Fibroblast of skin of back (primary cell): ENCODE measurements at regions not wholly inside any gene's neighbourhood (a gene's known extent, or its start where the extent isn't known, plus 50 kb on each side); places are given as distances from the start of the nearest gene placed in this dataset.
"Not testable (repeated sequence)": the region's sequence is repeated elsewhere in the genome, so short reads cannot be mapped to it uniquely, and the experiment has no call there.

Experiments used
- DNase-seq: peaks from one replicate; pipeline ENCODE4 v3.0.0-alpha.2; 2013

DNA sequence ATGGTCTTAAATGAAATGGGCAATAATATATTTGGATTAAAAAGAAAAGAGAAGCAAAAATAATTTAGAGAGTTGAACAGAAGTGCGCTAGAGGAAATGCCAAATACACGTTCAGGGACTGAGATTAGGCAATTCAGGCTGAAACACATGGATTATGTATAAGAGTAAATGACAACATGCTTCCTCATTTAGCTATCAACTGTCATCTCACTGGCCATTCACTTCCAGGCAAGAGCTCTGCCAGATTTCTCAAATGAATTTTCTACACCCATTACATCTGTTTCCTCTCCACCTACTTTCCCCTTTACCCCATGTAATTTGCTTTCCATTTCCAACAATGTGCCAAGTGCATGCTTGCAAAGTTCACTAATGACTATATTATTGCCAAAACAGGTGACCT, 582.4 kb downstream of the LTN1 start:
- DNase-seq, result no peak

DNA sequence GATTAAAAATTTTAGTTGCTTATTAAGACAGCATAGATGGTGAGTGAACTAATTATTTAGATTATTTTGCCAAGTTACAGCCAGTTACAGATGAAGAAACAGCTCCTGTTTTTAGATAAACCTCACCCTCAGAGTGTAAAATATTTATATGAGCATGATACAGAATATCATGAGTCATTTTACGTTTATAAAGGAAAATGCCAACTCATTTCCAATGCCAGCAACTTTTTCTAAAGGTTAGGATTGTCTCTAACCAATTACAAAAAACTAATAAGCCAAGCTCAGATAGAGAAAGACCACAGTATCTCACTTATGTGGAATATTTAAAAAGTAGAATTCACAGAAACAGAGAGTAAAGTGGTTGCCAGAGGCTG, 590.1 kb downstream of the LTN1 start:
- peak; percentile 34 for DNase-seq

DNA sequence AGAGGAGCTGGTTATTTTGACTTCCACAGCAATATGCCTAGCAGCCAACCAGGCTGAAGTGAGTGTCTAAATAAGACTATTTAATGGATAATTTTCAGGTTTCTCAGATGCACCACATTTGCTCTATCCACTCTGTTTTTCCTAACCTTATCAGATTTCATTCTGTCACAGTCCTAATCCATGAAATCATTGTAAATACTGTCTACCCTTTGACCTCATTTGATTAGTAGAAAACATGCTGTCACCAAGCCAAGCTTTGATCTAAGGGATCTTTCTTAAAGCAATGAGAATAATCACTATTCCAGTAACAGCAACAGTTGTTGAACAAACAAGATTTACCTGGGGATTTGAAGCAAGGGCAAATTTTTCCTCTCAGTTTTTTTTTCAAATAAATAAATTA, 595.6 kb downstream of the LTN1 start:
- no peak for DNase-seq

DNA sequence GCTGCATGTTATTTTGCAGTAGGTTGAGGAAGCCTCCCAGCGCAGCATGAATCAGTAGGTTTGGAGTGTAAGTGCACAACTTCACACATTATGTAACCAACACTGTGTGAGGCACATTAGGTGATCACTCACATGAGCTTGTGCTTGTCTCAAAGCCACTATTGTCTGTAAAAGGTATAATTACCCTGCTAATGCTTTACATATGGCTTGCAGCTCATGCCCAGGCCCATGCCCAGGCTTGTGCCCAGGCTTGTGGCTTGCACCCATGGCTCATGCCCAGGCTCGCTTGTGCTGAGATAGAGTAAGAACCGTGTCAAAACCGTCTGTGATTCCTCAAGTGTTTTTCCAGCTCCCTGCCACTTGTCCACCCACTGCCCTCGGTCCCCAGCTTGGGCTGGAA, 596.3 kb downstream of the LTN1 start:
- DNase-seq, result no peak

DNA sequence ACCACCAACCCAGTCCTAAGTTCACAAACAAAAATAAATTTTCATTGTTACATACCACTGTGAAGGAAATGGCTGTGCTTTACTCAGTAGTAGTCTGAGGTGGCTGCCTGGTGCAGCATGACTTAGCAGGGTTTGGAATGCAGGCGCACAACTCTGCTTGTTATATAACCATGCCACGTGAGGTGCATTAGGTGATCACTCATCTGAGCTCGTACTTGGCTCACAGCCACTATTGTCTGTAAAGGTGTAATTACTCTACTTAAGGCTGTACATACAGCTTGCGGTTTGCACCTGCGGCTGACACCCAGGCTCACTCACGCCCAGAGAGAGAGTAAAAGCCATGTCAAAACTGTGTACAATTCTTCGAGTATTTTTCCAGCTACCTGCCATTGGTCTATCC, 599.4 kb downstream of the LTN1 start:
- DNase-seq, result no peak

DNA sequence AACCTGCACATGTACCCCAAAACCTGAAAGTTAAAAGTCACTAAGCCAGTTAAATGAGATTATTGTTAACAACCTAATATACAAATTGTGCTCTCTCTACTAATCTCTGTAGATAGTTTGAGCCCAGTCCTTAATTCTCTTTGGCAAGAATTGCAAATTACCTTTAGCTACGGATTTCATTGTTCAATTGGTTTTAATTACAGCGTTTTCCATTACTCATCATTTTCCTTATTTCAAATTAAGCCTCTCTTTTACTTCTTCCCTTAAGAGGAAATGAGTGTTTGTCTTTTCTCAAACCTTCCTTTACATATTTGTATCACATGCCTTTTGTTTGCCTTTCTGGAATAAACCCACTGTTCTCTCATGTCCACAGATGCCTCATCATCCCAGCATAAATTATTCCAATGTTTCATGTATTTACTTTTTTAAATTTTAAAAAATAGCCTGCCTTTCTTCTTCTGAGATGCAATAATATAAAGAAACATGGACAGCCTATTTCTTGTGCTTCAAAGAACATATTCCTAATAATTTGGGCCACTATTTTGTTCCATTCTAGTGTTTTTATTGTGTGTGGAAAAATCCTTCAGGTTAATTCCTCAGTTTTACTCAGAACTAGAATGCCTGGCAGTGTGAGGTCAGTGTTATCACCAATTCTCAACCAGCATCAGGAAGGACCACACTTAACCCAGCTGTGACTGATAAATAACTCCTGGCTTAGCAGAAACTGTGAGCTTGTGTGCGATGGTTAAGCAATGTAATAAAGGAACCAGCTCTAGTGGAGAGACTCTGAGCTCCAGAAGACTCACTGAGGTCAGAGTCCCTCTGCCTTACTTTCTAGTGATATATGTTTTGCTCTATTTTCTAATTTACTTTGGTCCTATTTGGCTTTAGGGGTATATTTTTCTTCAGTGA, 600.5 kb downstream of the LTN1 start:
- no peak for DNase-seq

DNA sequence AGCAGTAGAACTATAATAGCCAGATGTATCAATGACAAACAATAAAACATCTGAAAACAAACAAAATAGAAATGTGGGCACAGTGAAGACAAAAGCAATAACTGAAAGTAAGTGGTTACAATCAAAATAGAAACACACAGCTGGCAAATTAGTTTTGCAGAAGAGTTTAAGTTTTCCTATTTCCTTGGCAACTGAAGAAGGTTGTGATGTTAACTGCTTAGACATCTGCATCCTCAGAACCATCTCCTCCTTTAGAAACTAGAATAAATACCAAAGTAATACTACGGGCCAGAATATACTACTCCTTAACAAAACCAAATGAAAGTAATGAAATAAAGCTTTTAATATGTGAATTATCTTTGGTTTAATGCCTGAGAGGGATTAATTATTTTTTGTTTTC, 605.5 kb downstream of the LTN1 start:
- no peak for DNase-seq

DNA sequence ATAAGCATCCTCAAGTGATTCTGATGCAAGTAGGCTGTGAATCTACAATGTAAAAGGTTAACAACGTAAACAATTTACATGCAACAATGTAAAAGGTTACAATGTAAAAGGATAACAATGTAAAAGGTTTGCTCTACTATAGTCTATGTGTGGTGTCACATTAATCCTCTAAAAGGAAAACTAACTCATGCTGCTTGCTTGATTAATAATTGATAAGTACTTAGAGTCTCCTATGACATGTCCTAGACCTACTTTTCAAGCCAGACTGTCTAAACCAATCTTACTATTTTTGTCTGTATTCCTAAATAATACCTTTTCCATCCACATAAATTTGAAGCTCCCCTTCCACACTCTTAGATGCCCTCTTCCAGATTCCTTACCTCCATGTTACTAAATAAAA, 606.8 kb downstream of the LTN1 start:
- DNase-seq, result no peak

DNA sequence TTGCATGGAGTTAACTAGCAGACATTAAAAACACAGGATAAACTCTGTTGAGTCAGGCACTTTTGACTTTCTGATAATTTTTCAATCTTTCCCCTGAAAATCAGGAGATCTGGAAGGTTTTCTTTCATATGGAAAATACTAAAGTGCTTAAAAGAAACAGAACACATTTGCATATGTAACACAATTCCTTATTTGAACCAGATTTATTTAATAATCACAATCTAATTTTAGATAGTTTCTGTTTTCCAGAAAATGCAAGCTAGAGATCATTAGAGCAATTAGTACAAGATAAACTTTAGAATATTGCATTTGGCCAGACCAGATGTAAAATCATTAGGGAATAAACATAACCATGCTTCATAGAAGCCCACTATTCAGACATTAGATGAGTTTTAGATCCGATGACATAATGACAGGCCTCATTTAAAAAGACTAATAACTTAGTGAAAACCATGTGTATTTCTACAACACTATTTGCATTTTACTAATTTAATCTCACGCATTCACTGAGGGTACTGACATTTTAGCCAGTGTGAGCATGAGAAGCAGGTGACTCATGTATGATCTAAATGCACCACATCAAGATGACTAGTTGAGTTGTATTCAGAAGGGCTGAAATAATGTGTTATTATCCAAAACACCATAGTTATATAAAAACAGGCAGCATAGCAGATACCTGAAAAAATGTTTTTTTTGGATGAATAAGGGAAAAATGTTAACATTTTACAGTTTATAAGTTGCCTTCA, 611.5 kb downstream of the LTN1 start:
- DNase-seq, result not testable (repeated sequence)

DNA sequence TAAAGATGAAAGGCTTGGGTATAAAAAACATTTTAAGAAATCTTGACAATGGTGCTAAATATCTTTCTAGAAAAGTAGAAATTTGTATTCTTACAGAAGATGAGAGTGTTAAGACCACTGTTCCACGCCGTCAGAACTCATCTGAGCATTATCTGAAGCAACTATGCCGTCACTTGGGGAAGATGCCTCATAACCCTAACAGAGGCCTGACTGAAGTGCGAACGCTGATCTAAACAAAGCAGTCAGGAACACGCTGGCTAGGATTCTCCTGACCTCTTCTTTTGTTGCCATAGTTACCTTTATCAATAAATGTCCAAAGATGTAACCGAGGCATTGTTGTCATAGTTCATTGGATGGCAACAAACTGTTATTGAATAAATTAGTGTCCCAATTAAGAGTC, 612.4 kb downstream of the LTN1 start:
- no peak for DNase-seq

DNA sequence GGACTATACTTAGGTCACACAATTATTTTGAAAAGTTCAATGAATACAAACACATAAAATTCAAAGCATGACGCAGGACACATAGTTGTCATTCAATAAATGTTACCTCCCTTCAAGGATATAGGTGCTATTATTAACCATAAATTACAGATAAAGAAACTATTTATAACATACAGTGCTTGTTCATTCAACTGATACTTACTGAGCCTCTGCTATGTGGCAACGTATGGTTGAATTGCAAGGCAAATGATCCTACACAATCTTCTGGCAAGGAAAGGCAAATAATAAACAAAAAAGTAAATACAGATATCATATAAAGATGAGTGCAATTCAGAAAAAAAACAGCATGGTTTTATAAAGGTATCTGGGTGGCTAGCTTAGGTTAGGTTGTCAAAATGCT, 614.7 kb downstream of the LTN1 start:
- DNase-seq, result no peak

DNA sequence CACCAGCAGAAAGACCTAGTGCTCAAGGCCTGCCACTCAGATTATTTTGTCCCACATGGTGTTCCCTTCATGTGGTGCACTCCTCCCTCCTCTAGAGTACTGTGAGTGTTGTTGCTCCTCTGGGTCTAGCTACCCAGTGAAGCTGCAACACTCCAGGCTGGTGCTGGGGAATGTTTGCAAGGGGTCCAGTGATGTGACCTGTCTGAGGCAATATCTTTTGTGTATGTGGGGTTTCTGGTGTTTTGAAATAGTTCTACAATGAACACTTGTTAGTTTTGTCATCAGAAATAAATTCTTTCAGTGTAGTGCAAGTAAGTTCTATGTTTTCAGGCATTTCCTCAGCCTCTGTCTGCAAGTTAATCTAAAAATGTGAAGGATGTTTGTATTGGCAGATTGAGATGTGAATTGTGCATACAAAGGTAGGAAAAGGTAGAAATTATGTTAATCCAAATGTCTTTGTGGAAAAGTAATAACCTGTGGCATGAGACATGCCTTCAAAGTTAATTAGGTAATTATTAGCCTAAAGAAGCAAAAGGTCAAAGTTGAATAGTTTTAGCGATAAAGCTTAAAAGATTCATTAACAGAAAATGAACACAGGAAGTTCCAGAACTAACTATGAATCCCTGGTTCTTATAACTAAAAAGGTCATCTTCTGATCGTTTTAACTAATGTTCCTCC, 616.8 kb downstream of the LTN1 start:
- DNase-seq, result peak; percentile 93

DNA sequence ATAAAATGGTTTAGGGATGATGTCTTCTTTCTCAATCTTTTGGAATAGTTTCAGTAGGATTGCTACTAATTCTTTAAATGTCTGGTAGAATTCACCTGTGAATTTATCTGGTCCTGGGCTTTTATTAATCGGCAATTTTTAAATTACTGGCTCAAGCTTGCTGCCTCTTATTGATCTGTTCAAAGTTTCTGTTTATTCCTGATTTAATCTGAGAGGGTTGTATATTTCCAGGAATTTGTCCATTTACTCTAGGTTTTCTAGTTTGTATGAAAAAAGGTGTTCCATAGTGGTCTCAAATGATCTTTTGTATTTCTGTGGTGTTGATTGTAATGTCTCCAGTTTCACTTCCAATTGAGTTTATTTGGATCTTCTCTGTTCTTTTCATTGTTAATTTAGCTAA, 617.8 kb downstream of the LTN1 start:
- DNase-seq, result no peak

DNA sequence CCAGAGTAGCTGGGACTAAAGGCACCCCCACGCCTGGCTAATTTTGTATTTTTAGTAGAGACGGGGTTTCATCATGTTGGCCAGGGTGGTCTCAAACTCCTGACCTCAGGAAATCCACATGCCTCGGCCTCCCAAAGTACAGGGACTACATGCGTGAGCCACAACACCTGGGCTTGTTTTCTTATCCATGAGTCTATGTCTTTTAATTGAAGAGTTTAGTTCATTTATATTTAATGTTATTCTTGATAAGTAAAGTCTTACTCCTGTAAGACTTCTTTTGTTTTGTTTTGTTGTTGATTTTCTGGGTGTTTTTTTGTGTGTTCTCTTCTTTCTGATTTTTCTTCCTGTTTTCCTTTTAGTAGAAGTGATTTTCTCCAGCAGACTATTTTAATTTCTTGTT, 621.0 kb downstream of the LTN1 start:
- no peak for DNase-seq

DNA sequence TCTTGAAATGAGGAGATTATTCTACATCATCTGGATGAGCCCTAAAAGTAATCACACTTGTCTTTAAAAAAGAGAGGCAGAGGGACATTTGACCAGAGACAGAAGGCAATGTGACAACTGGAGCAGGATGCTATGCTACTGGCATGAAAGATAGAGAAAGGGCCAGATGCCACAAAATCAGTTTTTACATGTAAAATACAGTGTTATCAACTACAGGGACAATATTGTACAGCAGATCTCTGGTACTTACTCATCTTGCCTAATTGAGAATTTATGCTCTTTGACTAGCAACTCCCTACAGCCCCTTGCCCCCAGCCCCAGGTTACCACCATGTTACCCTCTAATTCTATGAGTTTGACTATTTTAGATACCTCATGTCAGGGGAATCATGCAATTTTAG, 633.4 kb downstream of the LTN1 start:
- no peak for DNase-seq

DNA sequence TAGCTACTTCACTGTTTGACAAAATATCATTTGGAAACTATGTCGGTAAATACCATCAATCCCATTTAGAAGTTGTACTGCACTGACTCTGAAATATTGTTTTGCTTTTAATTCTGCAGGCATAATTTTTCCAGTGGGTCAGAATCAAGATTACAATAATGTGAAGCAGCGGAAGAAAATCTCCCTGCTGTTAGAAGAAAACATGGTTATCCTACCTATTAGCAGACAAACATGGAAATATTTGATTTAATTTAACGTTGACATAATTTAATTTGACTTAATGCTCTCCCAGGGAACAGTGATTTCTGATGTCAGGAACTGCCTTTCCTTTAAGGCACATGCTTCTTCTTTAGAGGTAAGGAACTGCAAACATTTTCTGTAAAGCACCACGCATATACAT, 634.0 kb downstream of the LTN1 start:
- DNase-seq, result no peak

DNA sequence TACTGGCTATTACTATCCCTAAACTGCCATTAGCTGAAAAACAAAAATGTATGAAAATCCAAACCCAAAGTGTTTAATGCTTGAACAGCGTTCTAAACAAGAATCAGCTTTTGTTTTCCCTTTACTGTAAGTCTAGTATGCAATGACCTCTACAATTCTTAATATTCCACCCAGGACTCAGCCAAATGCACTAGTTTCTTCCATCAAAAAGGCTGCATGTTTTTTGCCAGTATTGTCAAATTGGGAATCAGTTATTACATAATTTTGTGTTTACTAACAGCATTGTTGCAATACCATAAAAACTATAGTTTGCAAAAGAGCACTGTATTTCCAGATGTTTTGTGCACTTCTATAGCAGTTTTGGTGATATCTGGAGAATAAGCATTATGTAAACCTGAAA, 634.5 kb downstream of the LTN1 start:
- DNase-seq, result no peak

DNA sequence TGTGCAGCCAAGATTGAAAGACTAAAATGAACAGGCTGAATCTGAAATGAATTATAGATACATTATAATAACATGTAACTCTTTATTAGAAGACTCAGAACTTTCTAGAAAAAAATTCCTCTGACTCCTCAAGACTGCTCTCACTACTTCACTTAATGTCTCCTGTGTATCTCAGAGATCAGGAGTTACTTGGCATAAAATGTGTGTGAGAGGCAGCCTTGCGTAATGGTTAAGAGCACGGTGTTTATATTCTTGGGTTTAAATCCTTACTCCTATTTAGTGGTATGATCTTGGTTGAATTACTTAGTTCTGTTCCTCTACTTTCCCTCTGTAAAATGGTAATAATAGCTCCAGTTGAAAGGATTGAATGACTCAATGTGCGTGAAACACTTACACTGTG, 634.9 kb downstream of the LTN1 start:
- DNase-seq, result no peak

DNA sequence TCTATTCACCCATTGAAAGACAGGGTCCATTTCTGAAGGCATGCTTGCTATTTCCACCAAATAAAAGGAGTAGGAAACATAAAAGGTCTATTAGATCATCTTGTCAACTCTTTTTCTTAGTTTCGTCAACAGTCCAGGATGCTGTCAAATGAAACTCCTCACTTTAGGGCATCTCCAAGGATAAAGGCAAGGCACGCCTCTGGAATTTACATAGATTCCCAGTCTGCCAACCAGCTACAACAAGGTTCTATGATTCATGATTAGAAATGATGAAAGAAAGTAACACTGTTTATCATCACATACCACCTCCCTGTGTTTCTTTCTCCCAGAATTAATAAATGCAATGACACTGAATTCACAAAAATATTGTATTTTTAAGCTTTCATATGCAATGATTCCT, 636.3 kb downstream of the LTN1 start:
- DNase-seq, result peak; percentile 29

DNA sequence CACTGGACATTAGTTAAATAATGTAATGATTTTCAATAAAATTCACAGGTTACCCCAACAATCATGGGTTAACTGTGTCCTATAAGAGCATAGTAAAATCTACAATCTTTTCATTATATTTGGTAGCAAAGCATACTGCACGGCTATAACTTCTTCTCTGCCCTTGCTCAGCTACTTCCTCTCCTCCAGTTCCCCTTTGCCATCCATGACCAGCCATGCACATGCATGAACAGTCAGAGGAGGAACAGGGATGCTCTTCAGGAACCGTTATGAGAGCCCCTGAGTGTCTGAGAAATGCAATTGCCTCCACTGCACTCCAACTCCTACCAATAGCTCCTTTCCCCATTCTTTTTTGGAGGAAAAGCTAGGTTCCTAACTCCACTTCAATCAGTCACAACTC, 646.7 kb downstream of the LTN1 start:
- DNase-seq, result no peak

DNA sequence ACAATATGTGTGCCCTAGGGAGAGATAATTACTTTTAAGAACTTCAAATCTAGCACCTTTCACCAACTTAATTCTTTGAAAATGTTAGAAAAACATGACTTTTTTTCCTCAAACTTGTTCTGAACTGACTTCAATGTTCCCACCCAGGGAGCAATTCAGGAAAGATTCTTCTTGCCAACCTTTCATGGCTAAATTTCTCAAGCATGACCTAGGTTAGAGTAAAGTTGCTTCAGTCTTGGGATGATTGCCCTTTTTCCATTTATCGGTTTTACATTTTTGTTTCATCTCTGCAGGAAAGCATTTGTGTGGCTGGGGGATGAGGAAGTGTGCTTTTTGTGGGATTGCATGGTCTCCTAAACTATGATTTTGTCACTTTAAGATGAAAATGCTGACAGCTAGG, 647.7 kb downstream of the LTN1 start:
- DNase-seq, result no peak

DNA sequence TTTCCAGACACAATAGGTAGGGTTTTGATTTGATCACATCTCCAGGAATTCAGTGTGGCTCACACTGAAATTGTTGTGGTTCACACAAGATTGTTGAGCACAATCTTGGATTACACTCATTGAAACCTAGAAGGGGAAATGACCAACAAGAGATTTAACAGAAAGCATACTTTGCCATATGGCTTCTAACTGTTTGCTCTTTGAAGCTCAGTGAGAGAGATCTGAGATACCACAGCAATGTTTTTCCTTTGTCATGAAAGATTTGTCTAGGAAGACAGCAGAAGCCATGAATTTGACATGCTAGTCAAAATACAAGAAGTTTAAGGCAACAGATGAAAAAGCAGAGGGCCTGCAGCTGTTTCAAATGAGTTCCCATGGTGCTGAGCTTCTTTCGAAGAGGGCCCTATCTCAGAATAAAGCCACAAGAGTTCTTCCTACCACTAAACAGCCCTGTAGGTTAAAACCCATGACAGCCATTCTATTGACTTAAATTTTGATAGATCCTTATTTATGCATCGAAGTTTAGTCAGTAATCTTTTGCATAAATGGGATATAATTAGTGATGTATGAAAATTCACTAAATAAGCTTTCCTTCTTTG, 650.4 kb downstream of the LTN1 start:
- peak; percentile 46 for DNase-seq

DNA sequence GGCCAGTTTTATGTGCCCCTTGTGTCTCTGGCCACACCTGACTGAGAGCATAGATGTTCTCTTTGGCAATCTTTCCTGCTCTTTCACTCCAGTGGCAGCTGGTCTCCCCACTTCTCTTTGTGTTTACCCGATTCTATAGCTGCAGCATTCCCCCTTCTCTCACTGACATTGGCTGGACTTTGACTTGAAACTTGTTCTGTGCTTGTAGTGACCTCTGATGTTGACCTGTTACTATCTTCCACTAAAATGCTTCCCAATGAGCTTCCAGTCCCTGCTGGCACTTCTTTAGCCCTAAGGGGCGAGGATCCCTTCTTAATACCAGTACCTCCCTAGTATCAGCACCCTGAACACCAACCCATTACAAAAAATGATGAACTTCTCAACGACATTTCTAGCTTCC, 653.3 kb downstream of the LTN1 start:
- no peak for DNase-seq
